IPS-NIHi11 (cell line): ENCODE measurements at regions not wholly inside any gene's neighbourhood (a gene's known extent, or its start where the extent isn't known, plus 50 kb on each side); places are given as distances from the start of the nearest gene placed in this dataset.

ENCODE experiments used
- DNase-seq: peaks from one replicate; pipeline ENCODE4 v3.0.0; 2012; ENCODE audit warnings: mixed read lengths, low spot score

GRCh38 chr7:25395976-25396375, 167.7 kb upstream of the NPVF start:
- no peak for DNase-seq

GRCh38 chr7:25396668-25397067, 168.4 kb upstream of the NPVF start:
- DNase-seq = no peak

GRCh38 chr7:25398418-25398817, 170.1 kb upstream of the NPVF start:
- no peak for DNase-seq

GRCh38 chr7:25399000-25399750, 170.9 kb upstream of the NPVF start:
- DNase-seq = no peak

GRCh38 chr7:25402532-25402931, 174.2 kb upstream of the NPVF start:
- no peak for DNase-seq

GRCh38 chr7:25405736-25406135, 177.4 kb upstream of the NPVF start:
- no peak for DNase-seq

GRCh38 chr7:25407053-25407452, 178.8 kb upstream of the NPVF start:
- DNase-seq = no peak

- DNase-seq = peak; percentile 72
These were observed 179.9 kb upstream of the NPVF start for GRCh38 chr7:25408012-25408687.

- no peak for DNase-seq
These were observed 180.6 kb upstream of the NPVF start for GRCh38 chr7:25408876-25409275.

- no peak for DNase-seq
These were observed 181.8 kb upstream of the NPVF start for GRCh38 chr7:25409897-25410636.

- no peak for DNase-seq
These were observed 192.5 kb upstream of the NPVF start for GRCh38 chr7:25420771-25421170.

- DNase-seq = no peak
These were observed 195.8 kb upstream of the NPVF start for GRCh38 chr7:25424113-25424512.

GRCh38 chr7:25424855-25425254, 196.6 kb upstream of the NPVF start:
- no peak for DNase-seq

- no peak for DNase-seq
These were observed 199.4 kb upstream of the NPVF start for GRCh38 chr7:25427721-25428120.

GRCh38 chr7:25429731-25430130, 201.4 kb upstream of the NPVF start:
- no peak for DNase-seq

GRCh38 chr7:25430200-25430931, 202.1 kb upstream of the NPVF start:
- DNase-seq = no peak

GRCh38 chr7:25431956-25432450, 203.7 kb upstream of the NPVF start:
- no peak for DNase-seq

GRCh38 chr7:25432807-25433206, 204.5 kb upstream of the NPVF start:
- DNase-seq = no peak

GRCh38 chr7:25436413-25436812, 208.1 kb upstream of the NPVF start:
- no peak for DNase-seq

- DNase-seq = no peak
These were observed 209.0 kb upstream of the NPVF start for GRCh38 chr7:25437308-25437707.

- no peak for DNase-seq
These were observed 216.7 kb upstream of the NPVF start for GRCh38 chr7:25444991-25445390.

- no peak for DNase-seq
These were observed 220.0 kb upstream of the NPVF start for GRCh38 chr7:25448301-25448700.
